GM12874 (cell line): ENCODE measurements at regions not wholly inside any gene's neighbourhood (a gene's known extent, or its start where the extent isn't known, plus 50 kb on each side); places are given as distances from the start of the nearest gene placed in this dataset.

ENCODE experiments used
- CTCF ChIP-seq: IDR thresholded peaks from 2 replicates; pipeline ENCODE4 v1.5.1; 2011; ENCODE audit warnings: low read depth, mild to moderate bottlenecking, control low read depth, low read length, moderate library complexity; ENCODE audit not compliant: insufficient read depth

- no peak for TF ChIP-seq CTCF
Observed at GRCh38 chr15:61483599-61483998, 254.5 kb upstream of the RORA start.

- no peak for TF ChIP-seq CTCF
Observed at GRCh38 chr15:61481886-61482285, 252.8 kb upstream of the RORA start.

- no peak for TF ChIP-seq CTCF
Observed at GRCh38 chr15:61480863-61481262, 251.8 kb upstream of the RORA start.

- TF ChIP-seq CTCF = no peak
Observed at GRCh38 chr15:61480295-61480694, 251.2 kb upstream of the RORA start.

- no peak for TF ChIP-seq CTCF
Observed at GRCh38 chr15:61479613-61480012, 250.5 kb upstream of the RORA start.

GRCh38 chr15:61476741-61477140 is 247.6 kb upstream of the RORA start:
- TF ChIP-seq CTCF = no peak

- TF ChIP-seq CTCF = no peak
Observed at GRCh38 chr15:61474796-61475195, 245.7 kb upstream of the RORA start.

- no peak for TF ChIP-seq CTCF
Observed at GRCh38 chr15:61467823-61468222, 238.7 kb upstream of the RORA start.
